Endothelial cell of umbilical vein (primary cell): ENCODE measurements at regions not wholly inside any gene's neighbourhood (a gene's known extent, or its start where the extent isn't known, plus 50 kb on each side); places are given as distances from the start of the nearest gene placed in this dataset.

Experiments
- EZH2 ChIP-seq: IDR thresholded peaks from 2 replicates; pipeline ENCODE4 v1.6.1; 2012; ENCODE audit warnings: borderline replicate concordance, low read depth, mild to moderate bottlenecking, moderate library complexity, low read length, inconsistent platforms; ENCODE audit not compliant: severe bottlenecking
- JUN ChIP-seq: IDR thresholded peaks from 2 replicates; pipeline ENCODE4 v1.6.1; 2011; ENCODE audit warnings: borderline replicate concordance, low read depth; ENCODE audit not compliant: insufficient read length, insufficient read depth
- POLR2A ChIP-seq: IDR thresholded peaks from 2 replicates; pipeline ENCODE4 v1.6.1; 2012; ENCODE audit warnings: low read depth, mild to moderate bottlenecking, control low read depth, low read length
- TF ChIP-seq, protein P1 (sequence below), 2 donors: IDR thresholded peaks; 1 replicate in 1 of 2; 2 replicates in 1 of 2; pipeline ENCODE4 v1.5.1; 2011; ENCODE audit warnings: low read length in 2 of 2, mild to moderate bottlenecking in 2 of 2, moderate library complexity in 2 of 2, control low read depth in 1 of 2, inconsistent platforms in 1 of 2, low read depth in 1 of 2; ENCODE audit not compliant: insufficient read depth in 1 of 2; ENCODE audit errors: extremely low read depth in 1 of 2

- TF ChIP-seq POLR2A (no peak), EZH2 (no peak), JUN (no peak)
- TF ChIP-seq, protein P1, sequence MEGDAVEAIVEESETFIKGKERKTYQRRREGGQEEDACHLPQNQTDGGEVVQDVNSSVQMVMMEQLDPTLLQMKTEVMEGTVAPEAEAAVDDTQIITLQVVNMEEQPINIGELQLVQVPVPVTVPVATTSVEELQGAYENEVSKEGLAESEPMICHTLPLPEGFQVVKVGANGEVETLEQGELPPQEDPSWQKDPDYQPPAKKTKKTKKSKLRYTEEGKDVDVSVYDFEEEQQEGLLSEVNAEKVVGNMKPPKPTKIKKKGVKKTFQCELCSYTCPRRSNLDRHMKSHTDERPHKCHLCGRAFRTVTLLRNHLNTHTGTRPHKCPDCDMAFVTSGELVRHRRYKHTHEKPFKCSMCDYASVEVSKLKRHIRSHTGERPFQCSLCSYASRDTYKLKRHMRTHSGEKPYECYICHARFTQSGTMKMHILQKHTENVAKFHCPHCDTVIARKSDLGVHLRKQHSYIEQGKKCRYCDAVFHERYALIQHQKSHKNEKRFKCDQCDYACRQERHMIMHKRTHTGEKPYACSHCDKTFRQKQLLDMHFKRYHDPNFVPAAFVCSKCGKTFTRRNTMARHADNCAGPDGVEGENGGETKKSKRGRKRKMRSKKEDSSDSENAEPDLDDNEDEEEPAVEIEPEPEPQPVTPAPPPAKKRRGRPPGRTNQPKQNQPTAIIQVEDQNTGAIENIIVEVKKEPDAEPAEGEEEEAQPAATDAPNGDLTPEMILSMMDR (IDR thresholded peaks at IDR 0.05; ENCODE audit: extremely low read depth in 1 of 2, insufficient read depth in 1 of 2, low read depth in 1 of 2, low read length in 2 of 2), result no peak
Measured at GRCh38 chr13:31873145-31873544, 133.8 kb downstream of the RXFP2 start.
